ENCODE measurements at regions not wholly inside any gene's neighbourhood (a gene's known extent, or its start where the extent isn't known, plus 50 kb on each side); places are given as distances from the start of the nearest gene placed in this dataset.

DNA sequence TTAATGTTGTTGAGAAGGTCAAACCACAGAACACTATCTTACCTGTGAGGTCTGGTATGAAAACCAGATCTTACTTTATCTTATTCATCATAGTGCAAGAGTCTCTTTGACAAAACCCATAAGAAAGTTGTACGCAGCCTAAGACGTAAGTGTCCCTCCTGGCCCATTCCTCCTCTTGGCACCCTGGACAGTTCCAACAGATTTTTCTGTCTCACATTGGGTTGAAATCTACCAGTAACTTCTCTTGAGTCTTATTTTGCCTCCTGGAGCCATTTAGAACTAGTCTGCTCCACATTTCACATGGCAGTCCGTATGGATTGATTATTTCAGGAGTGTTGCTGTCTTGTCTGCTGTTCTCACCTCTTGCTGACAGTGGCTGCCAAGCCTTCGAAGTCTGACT, 498.4 kb downstream of the PDCD6IP start:
- TF ChIP-seq, protein P1, sequence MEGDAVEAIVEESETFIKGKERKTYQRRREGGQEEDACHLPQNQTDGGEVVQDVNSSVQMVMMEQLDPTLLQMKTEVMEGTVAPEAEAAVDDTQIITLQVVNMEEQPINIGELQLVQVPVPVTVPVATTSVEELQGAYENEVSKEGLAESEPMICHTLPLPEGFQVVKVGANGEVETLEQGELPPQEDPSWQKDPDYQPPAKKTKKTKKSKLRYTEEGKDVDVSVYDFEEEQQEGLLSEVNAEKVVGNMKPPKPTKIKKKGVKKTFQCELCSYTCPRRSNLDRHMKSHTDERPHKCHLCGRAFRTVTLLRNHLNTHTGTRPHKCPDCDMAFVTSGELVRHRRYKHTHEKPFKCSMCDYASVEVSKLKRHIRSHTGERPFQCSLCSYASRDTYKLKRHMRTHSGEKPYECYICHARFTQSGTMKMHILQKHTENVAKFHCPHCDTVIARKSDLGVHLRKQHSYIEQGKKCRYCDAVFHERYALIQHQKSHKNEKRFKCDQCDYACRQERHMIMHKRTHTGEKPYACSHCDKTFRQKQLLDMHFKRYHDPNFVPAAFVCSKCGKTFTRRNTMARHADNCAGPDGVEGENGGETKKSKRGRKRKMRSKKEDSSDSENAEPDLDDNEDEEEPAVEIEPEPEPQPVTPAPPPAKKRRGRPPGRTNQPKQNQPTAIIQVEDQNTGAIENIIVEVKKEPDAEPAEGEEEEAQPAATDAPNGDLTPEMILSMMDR (IDR thresholded peaks at IDR 0.05): no peak
- TF ChIP-seq POLR2A (IDR thresholded peaks at IDR 0.05): no peak
